PC-3 (cell line): ENCODE measurements at regions not wholly inside any gene's neighbourhood (a gene's known extent, or its start where the extent isn't known, plus 50 kb on each side); places are given as distances from the start of the nearest gene placed in this dataset.

Source experiments
- ATAC-seq: fragments of 200-7000 bp; cut with Tn5 transposase; 2 replicates; pipeline ENCODE4 v1.9.1; 2020; ENCODE audit warnings: mild to moderate bottlenecking, moderate library complexity
- BruUV-seq: library from RNA; stranded (reverse); fragments of 400-500 nt; replicated peaks from 2 replicates; lab custom pipeline; 2021; lab: Mats Ljungman, UMichigan
- CTCF ChIA-PET: fragments of 300-600 bp; sonication (Branson Sonifier 250); formaldehyde crosslinking; loops from one replicate; lab custom pipeline; 2022; ENCODE audit warnings: antibody characterized with exemption; lab: Charles Lee
- POLR2A ChIA-PET: fragments of 300-600 bp; sonication (Branson Sonifier 250); formaldehyde crosslinking; loops from one replicate; lab custom pipeline; 2022; ENCODE audit warnings: antibody characterized with exemption; ENCODE audit not compliant: unreplicated experiment; lab: Charles Lee
- DNase-seq: peaks from one replicate; pipeline ENCODE4 v3.0.0-alpha.2; 2015
- H2AFZ ChIP-seq: fragments of 300-600 bp; sonication (generic); 2 replicates; pipeline ENCODE4 v1.6.0; 2016; ENCODE audit warnings: antibody characterized with exemption, low read length
- H3F3A ChIP-seq: fragments of 300-600 bp; sonication (generic); one replicate; pipeline ENCODE4 v1.6.0; 2017; ENCODE audit warnings: antibody characterized with exemption, low read length, control low read depth, mild to moderate bottlenecking; ENCODE audit not compliant: unreplicated experiment
- H3K27ac ChIP-seq: fragments of 300-600 bp; sonication (generic); 2 replicates; pipeline ENCODE4 v1.5.1; 2016; ENCODE audit warnings: mild to moderate bottlenecking, low read length
- H3K27me3 ChIP-seq: fragments of 300-600 bp; sonication (generic); 2 replicates; pipeline ENCODE4 v1.6.1; 2016; ENCODE audit warnings: low read length, mixed read lengths
- H3K36me3 ChIP-seq: fragments of 300-600 bp; sonication (generic); 2 replicates; pipeline ENCODE4 v1.6.1; 2016; ENCODE audit warnings: low read depth, mixed run types, low read length, mixed read lengths
- H3K4me1 ChIP-seq: fragments of 300-600 bp; sonication (generic); 2 replicates; pipeline ENCODE4 v1.5.1; 2016; ENCODE audit warnings: low read length; ENCODE audit not compliant: insufficient read depth
- H3K4me2 ChIP-seq: fragments of 300-600 bp; sonication (generic); 2 replicates; pipeline ENCODE4 v1.6.0; 2016; ENCODE audit warnings: low read length
- H3K4me3 ChIP-seq: fragments of 300-600 bp; sonication (generic); 2 replicates; pipeline ENCODE4 v1.5.1; 2016; ENCODE audit warnings: mild to moderate bottlenecking, low read length, mixed read lengths
- H3K79me2 ChIP-seq: fragments of 300-600 bp; sonication (generic); 2 replicates; pipeline ENCODE4 v1.6.1; 2017; ENCODE audit warnings: low read length, mixed read lengths
- H3K9ac ChIP-seq: fragments of 300-600 bp; sonication (generic); 2 replicates; pipeline ENCODE4 v1.6.0; 2016; ENCODE audit warnings: mild to moderate bottlenecking, low read length
- H3K9me2 ChIP-seq: fragments of 300-600 bp; sonication (generic); replicated peaks from 2 replicates; pipeline ENCODE4 v1.6.1; 2016; ENCODE audit warnings: mixed run types, low read length, mixed read lengths
- H3K9me3 ChIP-seq: fragments of 300-600 bp; sonication (generic); 2 replicates; pipeline ENCODE4 v1.6.1; 2016; ENCODE audit warnings: low read length, mixed read lengths
- H4K20me1 ChIP-seq: fragments of 300-600 bp; sonication (generic); 2 replicates; pipeline ENCODE4 v1.6.1; 2016; ENCODE audit warnings: low read length, mixed read lengths
- EZH2 ChIP-seq: fragments of 300-600 bp; sonication (generic); IDR thresholded peaks from one replicate; pipeline ENCODE4 v1.6.1; 2017; ENCODE audit warnings: antibody characterized with exemption, mild to moderate bottlenecking, low read length; ENCODE audit not compliant: unreplicated experiment
- EZH2phosphoT487 ChIP-seq: fragments of 300-600 bp; sonication (generic); IDR thresholded peaks from 2 replicates; pipeline ENCODE4 v1.6.1; 2018; ENCODE audit warnings: mild to moderate bottlenecking, antibody characterized with exemption, low read length, borderline replicate concordance
- intact Hi-C: fragments of 100-400 bp; cut with micrococcal nuclease; formaldehyde crosslinking; loops from 2 replicates; pipeline ENCODE4 v1.9.0; 2023
- TF ChIP-seq, protein P1 (sequence below): fragments of 300-600 bp; sonication (generic); conservative IDR thresholded peaks from 2 replicates; pipeline ENCODE4 v1.5.1; 2017; ENCODE audit warnings: antibody characterized with exemption, low read depth, mild to moderate bottlenecking, low read length

DNA sequence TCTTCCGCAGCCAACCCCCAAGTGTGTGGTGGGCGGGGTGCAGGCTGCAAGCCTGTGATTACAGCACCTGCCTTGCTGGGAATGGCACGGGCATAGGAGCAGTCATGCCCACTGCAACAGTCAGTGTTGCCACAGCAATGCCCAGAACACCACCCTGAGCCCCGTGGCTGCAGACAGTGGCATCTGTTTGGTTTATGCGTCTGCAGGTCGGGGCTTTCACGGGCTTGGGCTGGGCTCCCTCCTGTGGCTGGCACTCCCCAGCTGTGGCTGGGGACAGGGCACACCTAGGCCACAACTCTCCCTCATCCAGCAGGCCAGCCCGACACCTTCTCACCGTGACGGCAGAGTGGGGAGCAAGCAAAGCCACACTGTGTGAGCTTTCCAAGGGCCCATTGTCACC, 115.3 kb upstream of the C1QTNF9B start:
- H3K4me2 ChIP-seq = no peak overlapping the region
- H3K79me2 ChIP-seq = no peaks in the 10 kb centered on the region
- POLR2A ChIA-PET = no interaction called here
- H3K4me3 ChIP-seq = no peak overlapping the region
- no peaks in the 10 kb centered on the region; the same call in 1 of the 2 replicates for H3K4me1 ChIP-seq
- no peaks in the 10 kb centered on the region for H3K27me3 ChIP-seq
- no peak overlapping the region for H3K9ac ChIP-seq
- no TSS peak for BruUV-seq
- intact Hi-C loops = no loop called here
- no peak for DNase-seq
- H3K9me3 ChIP-seq = no peaks in the 10 kb centered on the region
- H2AFZ ChIP-seq = no peak overlapping the region
- no peaks in the 10 kb centered on the region for H3K9me2 ChIP-seq
- H3K36me3 ChIP-seq = no peaks in the 10 kb centered on the region
- no peaks in the 10 kb centered on the region for H3F3A ChIP-seq
- ATAC-seq = no peak
- H3K27ac ChIP-seq = no peak overlapping the region
- CTCF ChIA-PET = no interaction called here
- TF ChIP-seq EZH2phosphoT487 (no peak), EZH2 (no peak)
- TF ChIP-seq, protein P1, sequence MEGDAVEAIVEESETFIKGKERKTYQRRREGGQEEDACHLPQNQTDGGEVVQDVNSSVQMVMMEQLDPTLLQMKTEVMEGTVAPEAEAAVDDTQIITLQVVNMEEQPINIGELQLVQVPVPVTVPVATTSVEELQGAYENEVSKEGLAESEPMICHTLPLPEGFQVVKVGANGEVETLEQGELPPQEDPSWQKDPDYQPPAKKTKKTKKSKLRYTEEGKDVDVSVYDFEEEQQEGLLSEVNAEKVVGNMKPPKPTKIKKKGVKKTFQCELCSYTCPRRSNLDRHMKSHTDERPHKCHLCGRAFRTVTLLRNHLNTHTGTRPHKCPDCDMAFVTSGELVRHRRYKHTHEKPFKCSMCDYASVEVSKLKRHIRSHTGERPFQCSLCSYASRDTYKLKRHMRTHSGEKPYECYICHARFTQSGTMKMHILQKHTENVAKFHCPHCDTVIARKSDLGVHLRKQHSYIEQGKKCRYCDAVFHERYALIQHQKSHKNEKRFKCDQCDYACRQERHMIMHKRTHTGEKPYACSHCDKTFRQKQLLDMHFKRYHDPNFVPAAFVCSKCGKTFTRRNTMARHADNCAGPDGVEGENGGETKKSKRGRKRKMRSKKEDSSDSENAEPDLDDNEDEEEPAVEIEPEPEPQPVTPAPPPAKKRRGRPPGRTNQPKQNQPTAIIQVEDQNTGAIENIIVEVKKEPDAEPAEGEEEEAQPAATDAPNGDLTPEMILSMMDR = no peak
- no peaks in the 10 kb centered on the region for H4K20me1 ChIP-seq

DNA sequence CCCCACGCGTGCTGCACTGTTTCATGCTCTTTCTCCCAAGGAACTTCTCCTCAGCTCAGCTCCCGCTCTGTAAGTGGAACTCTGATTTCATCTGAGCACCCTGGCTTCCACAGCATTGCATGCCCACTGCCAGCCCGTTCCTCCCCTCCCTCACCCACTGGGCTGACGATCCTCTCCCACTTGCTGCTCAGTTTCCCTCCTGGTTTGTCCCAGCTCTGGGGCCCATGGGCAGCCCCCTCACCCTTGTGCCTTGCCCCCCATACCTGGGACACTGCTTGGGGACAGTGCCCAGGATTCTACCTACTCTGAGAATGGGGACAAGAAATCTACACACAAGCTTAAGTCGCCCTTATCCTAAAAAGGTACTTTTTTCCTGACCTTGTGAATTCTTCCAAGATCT, 115.9 kb upstream of the C1QTNF9B start:
- Histone ChIP-seq H3K4me3 (no peak overlapping the region), H3K9me2 (no peaks in the 10 kb centered on the region), H3K27me3 (no peaks in the 10 kb centered on the region), H3K27ac (no peak overlapping the region), H3F3A (no peaks in the 10 kb centered on the region), H3K9me3 (no peaks in the 10 kb centered on the region), H3K36me3 (no peaks in the 10 kb centered on the region), H3K4me2 (no peak overlapping the region), H4K20me1 (no peaks in the 10 kb centered on the region), H3K79me2 (no peaks in the 10 kb centered on the region), H3K4me1 (no peaks in the 10 kb centered on the region), H2AFZ (no peak overlapping the region), H3K9ac (no peak overlapping the region)
- no peak for DNase-seq
- ATAC-seq = no peak
- no TSS peak for BruUV-seq
- POLR2A ChIA-PET = no interaction called here
- CTCF ChIA-PET = no interaction called here
- TF ChIP-seq, protein P1 = no peak
- no peak for TF ChIP-seq EZH2
- no peak for TF ChIP-seq EZH2phosphoT487
- intact Hi-C loops = no loop called here

DNA sequence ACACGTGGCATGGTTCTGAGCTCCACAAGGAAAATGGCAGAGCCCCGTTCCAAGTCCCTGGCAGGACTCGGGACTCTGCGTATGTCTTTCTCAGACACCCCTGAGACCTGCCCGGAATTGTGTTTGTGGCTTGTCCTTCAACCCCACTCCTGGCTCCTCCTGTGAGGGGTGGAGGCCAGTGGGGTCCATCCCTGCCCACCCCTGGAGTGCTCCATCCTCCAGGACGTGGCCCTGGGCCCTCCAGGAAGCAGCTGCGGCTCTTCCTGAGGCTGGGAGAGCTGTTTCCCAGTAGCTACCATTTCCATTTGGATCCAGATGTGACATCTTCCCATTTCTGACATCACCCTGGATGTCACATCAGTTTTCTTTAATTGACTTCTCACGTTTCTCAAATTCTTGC, 118.7 kb upstream of the C1QTNF9B start:
- no TSS peak for BruUV-seq
- no peaks in the 10 kb centered on the region for H4K20me1 ChIP-seq
- H3K9ac ChIP-seq = no peak overlapping the region
- H3K4me3 ChIP-seq = no peak overlapping the region
- no peak overlapping the region for H3K4me2 ChIP-seq
- ATAC-seq = no peak
- no peaks in the 10 kb centered on the region for H3K36me3 ChIP-seq
- intact Hi-C loops = loop anchor here (5.0 kb wide), 1 partner anchor 54 kb away; no protein-coding TSS in a partner anchor
- no peaks in the 10 kb centered on the region for H3K9me2 ChIP-seq
- H2AFZ ChIP-seq = no peak overlapping the region
- H3F3A ChIP-seq = no peaks in the 10 kb centered on the region
- TF ChIP-seq EZH2phosphoT487 (no peak), EZH2 (no peak)
- TF ChIP-seq, protein P1 = no peak
- ChIA-PET POLR2A (no interaction called here), CTCF (no interaction called here)
- H3K79me2 ChIP-seq = no peaks in the 10 kb centered on the region
- no peak overlapping the region for H3K27ac ChIP-seq
- no peak for DNase-seq
- H3K4me1 ChIP-seq = 0 out of 2 replicates have a peak, but pooled peaks cover 4% of the 10 kb centered on the region
- no peaks in the 10 kb centered on the region for H3K9me3 ChIP-seq
- no peaks in the 10 kb centered on the region for H3K27me3 ChIP-seq
